Effector memory CD4-positive, alpha-beta T cell (primary cell): ENCODE measurements at regions not wholly inside any gene's neighbourhood (a gene's known extent, or its start where the extent isn't known, plus 50 kb on each side); places are given as distances from the start of the nearest gene placed in this dataset.

ENCODE experiments used
- DNase-seq, 3 donors: peaks; one replicate each; pipeline ENCODE4 v3.0.0-alpha.2; 2020
- H3K27ac ChIP-seq: 2 replicates; pipeline ENCODE4 v1.7.0; 2013; ENCODE audit warnings: mild to moderate bottlenecking, low read length, moderate library complexity; ENCODE audit not compliant: insufficient read depth, poor library complexity, severe bottlenecking
- H3K27me3 ChIP-seq: replicated peaks from 2 replicates; pipeline ENCODE4 v1.7.0; 2013; ENCODE audit warnings: mild to moderate bottlenecking, low read length; ENCODE audit not compliant: insufficient read depth, control insufficient read depth, poor library complexity, severe bottlenecking
- H3K36me3 ChIP-seq: 2 replicates; pipeline ENCODE4 v1.7.0; 2013; ENCODE audit warnings: mild to moderate bottlenecking, low read length, moderate library complexity; ENCODE audit not compliant: control insufficient read depth, insufficient read depth
- H3K4me1 ChIP-seq: 2 replicates; pipeline ENCODE4 v1.7.0; 2013; ENCODE audit warnings: low read length, mild to moderate bottlenecking; ENCODE audit not compliant: control insufficient read depth, insufficient read depth, poor library complexity, severe bottlenecking
- H3K4me3 ChIP-seq: 2 replicates; pipeline ENCODE4 v1.7.0; 2013; ENCODE audit warnings: low read length, low read depth, mild to moderate bottlenecking; ENCODE audit not compliant: insufficient read depth, poor library complexity, severe bottlenecking
- H3K9me3 ChIP-seq: 2 replicates; pipeline ENCODE4 v1.7.0; 2013; ENCODE audit warnings: mild to moderate bottlenecking, low read length, moderate library complexity; ENCODE audit not compliant: control insufficient read depth

DNA sequence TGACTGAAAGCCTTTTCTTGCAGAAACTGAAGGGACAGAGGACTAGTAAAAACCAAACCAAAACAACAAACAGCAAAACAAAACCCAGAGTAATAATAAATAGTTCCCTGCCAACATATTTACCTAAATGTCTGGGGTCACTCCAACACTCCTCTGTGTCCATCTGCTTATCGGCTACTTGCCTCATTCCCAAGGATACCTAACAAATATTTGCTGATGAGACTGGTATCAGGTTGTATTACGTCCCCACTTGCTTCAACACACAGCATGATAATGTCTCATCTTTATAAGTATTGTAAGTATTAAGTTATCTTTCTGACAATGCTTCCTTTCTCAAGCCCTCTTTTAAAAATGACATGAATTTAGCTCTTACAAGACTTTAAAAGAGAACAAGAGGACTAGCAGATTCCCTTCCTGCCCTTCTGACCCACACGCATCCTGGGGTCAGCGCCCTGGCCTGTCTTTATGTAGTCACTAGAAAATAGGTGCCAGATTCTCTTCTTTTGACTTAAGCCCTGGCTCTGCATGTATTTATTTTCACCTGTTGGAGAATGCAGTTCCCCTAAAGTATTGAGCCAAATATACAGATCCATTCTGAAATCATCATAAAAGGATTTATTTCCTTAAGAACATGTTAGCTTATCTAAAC, 110.2 kb downstream of the SEM1 start:
- Histone ChIP-seq H3K9me3 (no peaks in the 10 kb centered on the region), H3K4me3 (no peak overlapping the region)

GRCh38 chr7:96598421-96598820, 111.2 kb downstream of the SEM1 start:
- Histone ChIP-seq H3K36me3 (no peaks in the 10 kb centered on the region), H3K9me3 (no peaks in the 10 kb centered on the region), H3K27me3 (no peaks in the 10 kb centered on the region), H3K4me1 (no peaks in the 10 kb centered on the region), H3K4me3 (no peak overlapping the region), H3K27ac (no peak overlapping the region)
- no peak for DNase-seq

More for the DNA sequence above, 110.2 kb downstream of the SEM1 start:
- Histone ChIP-seq H3K27ac (no peak overlapping the region), H3K36me3 (no peaks in the 10 kb centered on the region), H3K27me3 (no peaks in the 10 kb centered on the region), H3K4me1 (no peaks in the 10 kb centered on the region)
- no peak for DNase-seq

DNA sequence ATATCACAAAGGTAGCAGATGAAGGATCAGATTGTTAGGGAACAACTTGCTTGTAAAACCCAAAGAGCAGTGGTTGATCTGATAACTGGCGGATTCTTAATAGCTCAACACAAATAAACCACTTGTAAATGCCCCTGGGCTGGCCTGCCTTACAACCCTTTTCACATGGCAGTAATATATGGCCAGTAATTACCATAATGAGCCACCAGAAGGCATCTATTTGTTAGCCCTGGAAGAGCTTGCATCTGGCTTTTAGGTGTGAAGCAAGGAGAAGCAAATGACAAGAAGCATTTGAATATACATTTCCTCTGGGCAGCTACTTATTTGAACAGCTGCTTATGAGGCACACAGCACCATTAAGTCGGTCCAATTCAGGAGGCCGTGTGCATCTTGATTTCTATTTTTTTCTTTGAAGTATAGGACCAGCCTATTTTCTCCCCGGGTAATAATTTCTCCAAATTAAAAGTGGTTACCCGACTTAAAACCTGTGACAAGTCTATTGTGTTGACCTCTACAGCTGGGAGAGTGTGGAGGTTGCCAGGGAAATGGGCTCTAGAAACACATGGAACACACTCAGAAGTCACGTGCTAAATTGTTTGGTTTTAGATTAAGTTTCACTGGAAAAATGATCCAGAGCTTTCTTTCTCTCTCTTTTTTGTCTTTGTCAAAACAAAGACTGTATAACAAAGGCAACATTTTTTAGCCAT, 113.4 kb downstream of the SEM1 start:
- Histone ChIP-seq H3K4me3 (no peak overlapping the region), H3K36me3 (no peaks in the 10 kb centered on the region), H3K27ac (no peak overlapping the region), H3K4me1 (no peaks in the 10 kb centered on the region), H3K9me3 (no peaks in the 10 kb centered on the region), H3K27me3 (no peaks in the 10 kb centered on the region)
- DNase-seq, result no peak

DNA sequence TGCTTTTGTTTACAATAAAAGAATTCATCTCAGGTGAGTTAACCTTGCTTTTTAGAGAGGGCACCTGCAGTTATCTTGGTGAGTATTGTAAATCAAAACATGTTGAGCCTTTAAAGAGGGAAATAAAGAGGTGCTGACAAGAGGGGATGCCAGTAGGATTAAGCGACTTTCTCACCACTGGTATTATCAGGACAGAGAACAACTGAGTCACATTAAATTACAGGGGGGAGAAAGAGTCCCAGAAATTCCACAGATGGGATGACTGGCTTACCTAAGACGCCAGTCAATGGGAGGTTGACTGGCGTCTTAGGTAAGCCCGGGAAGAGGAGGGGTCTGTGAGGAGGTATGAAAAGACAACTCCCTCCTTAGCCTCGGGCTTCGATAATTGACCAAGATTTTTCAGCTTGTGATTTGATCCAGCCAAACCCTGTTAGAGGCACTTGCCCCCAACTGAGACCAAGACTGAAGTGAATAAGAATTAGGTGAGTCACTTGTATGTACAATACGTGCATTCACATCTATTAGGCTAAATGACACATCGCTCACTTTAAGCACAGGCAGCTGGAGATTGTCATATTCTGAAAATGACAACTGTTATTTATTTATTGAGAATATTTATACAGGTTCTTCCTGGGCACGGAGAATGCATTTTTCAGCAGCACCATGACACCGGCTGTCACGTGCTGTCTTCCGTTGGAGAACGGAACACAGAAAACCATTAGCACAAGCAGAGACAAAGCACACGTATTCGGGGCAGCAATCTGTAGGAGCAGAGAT, 117.6 kb downstream of the SEM1 start:
- H3K36me3 ChIP-seq, result no peaks in the 10 kb centered on the region
- no peak for DNase-seq
- H3K4me1 ChIP-seq, result no peaks in the 10 kb centered on the region
- no peak overlapping the region for H3K4me3 ChIP-seq
- H3K27ac ChIP-seq, result no peak overlapping the region
- H3K27me3 ChIP-seq, result no peaks in the 10 kb centered on the region
- no peaks in the 10 kb centered on the region for H3K9me3 ChIP-seq

DNA sequence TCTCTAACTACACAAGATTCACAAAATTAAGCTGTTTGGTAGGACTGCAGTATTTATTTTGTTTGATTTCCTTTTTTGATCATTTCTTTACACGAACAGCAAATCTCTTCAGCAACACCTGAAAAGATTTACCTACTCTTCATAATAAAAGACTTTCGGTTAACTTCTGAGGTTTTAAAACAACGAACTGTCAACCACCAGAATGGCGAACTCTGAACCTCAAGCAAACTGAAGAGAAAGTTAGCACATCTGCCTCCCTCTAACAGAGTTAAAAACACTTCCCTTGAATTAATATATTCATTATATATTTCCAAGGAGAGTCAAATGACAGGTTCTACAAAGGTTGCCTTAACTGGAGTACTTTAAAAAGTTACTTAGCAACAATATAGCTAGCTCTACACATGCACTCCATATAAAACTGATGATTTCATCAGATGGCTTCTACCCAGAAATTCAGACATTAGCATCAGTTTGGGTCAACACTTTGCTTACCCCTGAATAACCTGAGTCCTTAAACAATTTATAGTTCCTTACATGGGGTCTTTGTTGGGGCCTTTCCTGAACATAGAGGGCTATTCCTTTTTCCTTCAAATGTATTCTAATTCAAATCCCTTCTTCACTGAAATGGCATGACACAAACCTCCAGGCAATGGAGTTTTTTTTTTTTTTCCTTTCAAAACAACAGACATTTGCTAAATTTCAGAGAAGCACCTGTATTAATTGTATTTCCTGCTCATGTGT, 118.3 kb downstream of the SEM1 start:
- H3K4me3 ChIP-seq, result no peak overlapping the region
- H3K27ac ChIP-seq, result no peak overlapping the region
- DNase-seq, result no peak
- H3K9me3 ChIP-seq, result no peaks in the 10 kb centered on the region
- H3K4me1 ChIP-seq, result no peaks in the 10 kb centered on the region
- no peaks in the 10 kb centered on the region for H3K27me3 ChIP-seq
- no peaks in the 10 kb centered on the region for H3K36me3 ChIP-seq

GRCh38 chr7:96589038-96589437, 120.6 kb downstream of the SEM1 start:
- no peaks in the 10 kb centered on the region for H3K36me3 ChIP-seq
- no peaks in the 10 kb centered on the region for H3K9me3 ChIP-seq
- H3K27me3 ChIP-seq, result no peaks in the 10 kb centered on the region
- no peaks in the 10 kb centered on the region for H3K4me1 ChIP-seq
- no peak for DNase-seq
- no peak overlapping the region for H3K27ac ChIP-seq
- no peak overlapping the region for H3K4me3 ChIP-seq

GRCh38 chr7:96579119-96579518, 130.5 kb downstream of the SEM1 start:
- H3K4me1 ChIP-seq, result no peaks in the 10 kb centered on the region
- no peaks in the 10 kb centered on the region for H3K27me3 ChIP-seq
- no peaks in the 10 kb centered on the region for H3K9me3 ChIP-seq
- DNase-seq, result no peak
- H3K27ac ChIP-seq, result no peak overlapping the region
- no peak overlapping the region for H3K4me3 ChIP-seq
- no peaks in the 10 kb centered on the region for H3K36me3 ChIP-seq

- Histone ChIP-seq H3K36me3 (no peaks in the 10 kb centered on the region), H3K4me1 (no peaks in the 10 kb centered on the region), H3K27ac (no peak overlapping the region), H3K4me3 (no peak overlapping the region), H3K9me3 (no peaks in the 10 kb centered on the region), H3K27me3 (no peaks in the 10 kb centered on the region)
- no peak for DNase-seq
Observed at GRCh38 chr7:96578606-96579005, 131.0 kb downstream of the SEM1 start.

- Histone ChIP-seq H3K9me3 (no peaks in the 10 kb centered on the region), H3K27ac (no peak overlapping the region), H3K4me3 (no peak overlapping the region), H3K4me1 (no peaks in the 10 kb centered on the region), H3K27me3 (no peaks in the 10 kb centered on the region), H3K36me3 (no peaks in the 10 kb centered on the region)
- DNase-seq, result no peak
Observed at GRCh38 chr7:96563409-96563808, 146.2 kb downstream of the SEM1 start.
